HUES6 (cell line): ENCODE measurements at regions not wholly inside any gene's neighbourhood (a gene's known extent, or its start where the extent isn't known, plus 50 kb on each side); places are given as distances from the start of the nearest gene placed in this dataset.

Source experiments
- H3K27ac ChIP-seq: 2 replicates; pipeline ENCODE4 v1.7.0; 2013; ENCODE audit warnings: low read depth, mild to moderate bottlenecking, low read length, inconsistent platforms
- H3K27me3 ChIP-seq: 2 replicates; pipeline ENCODE4 v1.6.1; 2013; ENCODE audit warnings: low read length; ENCODE audit not compliant: control insufficient read depth, insufficient read depth
- H3K36me3 ChIP-seq: 2 replicates; pipeline ENCODE4 v1.6.1; 2013; ENCODE audit warnings: low read length; ENCODE audit not compliant: control insufficient read depth, insufficient read depth
- H3K4me1 ChIP-seq: 2 replicates; pipeline ENCODE4 v1.6.1; 2013; ENCODE audit warnings: low read length; ENCODE audit not compliant: control insufficient read depth, insufficient read depth
- H3K4me3 ChIP-seq: 2 replicates; pipeline ENCODE4 v1.5.1; 2013; ENCODE audit warnings: low read depth, low read length
- H3K9ac ChIP-seq: one replicate; pipeline ENCODE4 v1.6.1; 2013; ENCODE audit warnings: mild to moderate bottlenecking, low read length
- H3K9me3 ChIP-seq: 2 replicates; pipeline ENCODE4 v1.6.1; 2013; ENCODE audit warnings: low read depth, low read length; ENCODE audit not compliant: control insufficient read depth, insufficient read depth

DNA sequence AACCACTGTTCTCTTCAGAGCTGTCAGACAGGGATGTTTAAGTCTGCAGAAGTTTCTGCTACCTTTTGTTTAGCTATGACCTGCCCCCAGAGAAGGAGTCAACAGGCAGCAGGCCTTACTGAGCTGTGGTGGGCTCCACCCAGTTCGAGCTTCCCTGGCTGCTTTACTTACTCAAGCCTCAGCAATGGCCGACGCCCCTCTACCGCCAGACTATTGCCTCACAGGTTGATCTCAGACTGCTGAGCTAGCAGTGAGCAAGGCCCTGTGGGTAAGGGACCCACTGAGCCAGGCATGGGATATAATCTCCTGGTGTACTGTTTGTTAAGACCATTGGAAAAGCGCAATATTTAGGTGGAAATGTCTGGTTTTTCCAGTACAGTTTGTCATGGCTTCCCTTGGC, 229.6 kb downstream of the TMEM167A start:
- no peaks in the 10 kb centered on the region for H3K27me3 ChIP-seq
- H3K4me1 ChIP-seq: peaks cover 3% of the 10 kb centered on the region; the same call in 1 of the 2 replicates
- H3K9me3 ChIP-seq: peaks cover 6% of the 10 kb centered on the region; the same call in 1 of the 2 replicates
- H3K4me3 ChIP-seq: no peak overlapping the region
- H3K36me3 ChIP-seq: no peaks in the 10 kb centered on the region
- no peak overlapping the region for H3K9ac ChIP-seq
- H3K27ac ChIP-seq: no peak overlapping the region

DNA sequence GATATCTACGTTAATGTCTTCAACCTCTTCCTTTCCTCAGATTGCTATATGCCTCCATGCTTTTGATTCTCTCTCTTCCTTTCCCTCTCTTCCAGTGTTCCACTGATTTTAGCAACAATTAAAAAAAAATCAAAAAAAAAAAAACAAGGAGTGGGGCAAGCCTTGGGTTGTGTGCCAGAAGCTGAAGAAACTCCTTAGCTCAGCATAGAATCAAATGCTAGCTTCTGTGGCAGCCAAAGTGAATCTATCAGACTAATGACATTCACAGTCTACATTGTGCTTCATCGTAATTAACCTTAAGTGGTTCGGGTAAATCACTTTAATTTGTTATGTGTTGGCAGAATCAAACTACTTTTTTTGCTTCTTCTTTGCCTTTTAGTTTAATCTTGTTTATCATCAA, 237.3 kb downstream of the TMEM167A start:
- Histone ChIP-seq H3K36me3 (no peaks in the 10 kb centered on the region), H3K9me3 (peaks cover 25% of the 10 kb centered on the region), H3K27ac (no peak overlapping the region), H3K27me3 (no peaks in the 10 kb centered on the region), H3K4me3 (no peak overlapping the region), H3K4me1 (no peaks in the 10 kb centered on the region), H3K9ac (no peak overlapping the region)

GRCh38 chr5:82835488-82835887, 241.7 kb downstream of the TMEM167A start:
- Histone ChIP-seq H3K27me3 (no peaks in the 10 kb centered on the region), H3K36me3 (no peaks in the 10 kb centered on the region), H3K27ac (no peak overlapping the region), H3K4me3 (no peak overlapping the region), H3K9me3 (peaks cover 30% of the 10 kb centered on the region), H3K4me1 (no peaks in the 10 kb centered on the region), H3K9ac (no peak overlapping the region)

GRCh38 chr5:82834151-82834550, 243.0 kb downstream of the TMEM167A start:
- peaks cover 30% of the 10 kb centered on the region for H3K9me3 ChIP-seq
- H3K27me3 ChIP-seq: no peaks in the 10 kb centered on the region
- no peaks in the 10 kb centered on the region for H3K4me1 ChIP-seq
- no peak overlapping the region for H3K9ac ChIP-seq
- H3K36me3 ChIP-seq: no peaks in the 10 kb centered on the region
- no peak overlapping the region for H3K27ac ChIP-seq
- H3K4me3 ChIP-seq: no peak overlapping the region

GRCh38 chr5:82833277-82833676, 243.9 kb downstream of the TMEM167A start:
- Histone ChIP-seq H3K4me3 (no peak overlapping the region), H3K9ac (no peak overlapping the region), H3K27ac (no peak overlapping the region), H3K4me1 (no peaks in the 10 kb centered on the region), H3K36me3 (no peaks in the 10 kb centered on the region), H3K27me3 (no peaks in the 10 kb centered on the region), H3K9me3 (peaks cover 30% of the 10 kb centered on the region)

DNA sequence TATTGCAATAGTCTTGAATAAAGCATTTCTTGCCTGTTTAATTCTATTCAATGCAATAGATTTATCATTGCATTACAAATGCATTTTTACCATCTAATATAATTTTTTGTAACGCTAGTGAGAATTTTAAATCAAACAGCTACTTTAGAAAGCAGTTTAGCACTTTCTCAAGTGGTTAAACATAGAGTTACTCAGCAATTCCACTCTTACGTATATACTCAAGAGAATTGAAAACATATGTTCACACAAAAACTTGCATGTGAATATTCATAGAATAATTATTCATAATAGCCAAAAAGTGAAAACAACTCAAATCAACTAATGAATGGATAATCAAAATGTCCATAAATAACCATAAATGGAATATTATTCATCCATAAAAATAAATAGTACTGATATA, 244.7 kb downstream of the TMEM167A start:
- H3K27ac ChIP-seq: no peak overlapping the region
- H3K9me3 ChIP-seq: peaks cover 28% of the 10 kb centered on the region
- H3K4me3 ChIP-seq: no peak overlapping the region
- no peaks in the 10 kb centered on the region for H3K36me3 ChIP-seq
- H3K27me3 ChIP-seq: no peaks in the 10 kb centered on the region
- H3K9ac ChIP-seq: no peak overlapping the region
- no peaks in the 10 kb centered on the region for H3K4me1 ChIP-seq

- no peaks in the 10 kb centered on the region for H3K9me3 ChIP-seq
- H3K4me1 ChIP-seq: no peaks in the 10 kb centered on the region
- H3K27me3 ChIP-seq: no peaks in the 10 kb centered on the region
- H3K9ac ChIP-seq: no peak overlapping the region
- no peaks in the 10 kb centered on the region for H3K36me3 ChIP-seq
- no peak overlapping the region for H3K27ac ChIP-seq
- no peak overlapping the region for H3K4me3 ChIP-seq
Measured at GRCh38 chr5:82828211-82828610, 249.0 kb downstream of the TMEM167A start.

GRCh38 chr5:82827651-82828050, 249.5 kb downstream of the TMEM167A start:
- Histone ChIP-seq H3K27me3 (no peaks in the 10 kb centered on the region), H3K27ac (no peak overlapping the region), H3K9me3 (no peaks in the 10 kb centered on the region), H3K4me1 (no peaks in the 10 kb centered on the region), H3K9ac (no peak overlapping the region), H3K36me3 (no peaks in the 10 kb centered on the region), H3K4me3 (no peak overlapping the region)

DNA sequence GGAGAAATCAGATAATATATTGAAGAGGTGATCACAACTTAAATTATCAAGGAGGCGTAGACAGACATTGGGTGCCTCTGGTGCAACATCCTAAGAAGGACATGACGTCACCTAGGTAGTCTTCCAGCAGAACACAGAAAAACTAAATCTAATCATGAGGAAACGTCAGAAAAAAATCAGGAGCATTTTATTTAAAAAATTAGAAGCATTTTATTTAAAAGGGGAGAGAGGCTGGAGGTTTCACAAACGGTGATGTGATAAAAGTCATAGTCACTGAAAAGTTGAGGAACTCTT, 254.6 kb downstream of the TMEM167A start:
- Histone ChIP-seq H3K4me3 (no peak overlapping the region), H3K27ac (no peak overlapping the region), H3K27me3 (no peaks in the 10 kb centered on the region), H3K9ac (no peak overlapping the region), H3K36me3 (no peaks in the 10 kb centered on the region), H3K4me1 (peaks cover 16% of the 10 kb centered on the region; the same call in 1 of the 2 replicates), H3K9me3 (no peaks in the 10 kb centered on the region)

GRCh38 chr5:82821846-82822633, 255.2 kb downstream of the TMEM167A start:
- peaks cover 16% of the 10 kb centered on the region; the same call in 1 of the 2 replicates for H3K4me1 ChIP-seq
- H3K9ac ChIP-seq: no peak overlapping the region
- H3K36me3 ChIP-seq: no peaks in the 10 kb centered on the region
- no peak overlapping the region for H3K27ac ChIP-seq
- no peaks in the 10 kb centered on the region for H3K27me3 ChIP-seq
- no peak overlapping the region for H3K4me3 ChIP-seq
- no peaks in the 10 kb centered on the region for H3K9me3 ChIP-seq

GRCh38 chr5:82820961-82821845, 256.0 kb downstream of the TMEM167A start:
- no peak overlapping the region for H3K9ac ChIP-seq
- no peak overlapping the region for H3K27ac ChIP-seq
- H3K36me3 ChIP-seq: no peaks in the 10 kb centered on the region
- no peaks in the 10 kb centered on the region for H3K27me3 ChIP-seq
- H3K4me1 ChIP-seq: peaks cover 16% of the 10 kb centered on the region; the same call in 1 of the 2 replicates
- no peak overlapping the region for H3K4me3 ChIP-seq
- H3K9me3 ChIP-seq: no peaks in the 10 kb centered on the region
